Activated naive CD4-positive, alpha-beta T cell treated with anti-CD3 and anti-CD28 coated beads, Interleukin-2, amount 50 U/mL, for 16 hours (primary cell): ENCODE measurements at regions not wholly inside any gene's neighbourhood (a gene's known extent, or its start where the extent isn't known, plus 50 kb on each side); places are given as distances from the start of the nearest gene placed in this dataset.
"Not testable (repeated sequence)": the region's sequence is repeated elsewhere in the genome, so short reads cannot be mapped to it uniquely, and the experiment has no call there.

Experiments used
- DNase-seq: peaks from one replicate; pipeline ENCODE4 v3.0.0-alpha.2; 2020

DNA sequence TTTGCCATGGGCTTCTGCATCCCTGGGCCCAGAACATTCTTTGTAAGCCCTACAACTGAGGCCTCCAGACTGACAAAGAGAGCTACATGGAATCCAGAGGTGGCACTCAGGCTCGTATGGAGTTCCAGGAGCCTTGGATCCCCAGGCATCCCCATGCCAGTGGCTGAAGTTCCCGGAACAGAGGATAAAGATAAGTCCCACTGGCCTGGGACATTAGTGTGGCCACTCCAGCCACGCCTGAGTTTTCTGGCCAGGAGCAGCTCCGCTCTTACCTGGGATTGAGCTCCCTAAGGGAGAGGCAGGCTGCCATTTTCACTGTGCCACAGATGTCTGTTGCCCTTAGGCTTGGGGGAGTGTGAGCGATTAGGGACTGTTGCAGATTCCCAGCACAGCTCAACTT is 656.3 kb upstream of the FAM174A start:
- no peak for DNase-seq

DNA sequence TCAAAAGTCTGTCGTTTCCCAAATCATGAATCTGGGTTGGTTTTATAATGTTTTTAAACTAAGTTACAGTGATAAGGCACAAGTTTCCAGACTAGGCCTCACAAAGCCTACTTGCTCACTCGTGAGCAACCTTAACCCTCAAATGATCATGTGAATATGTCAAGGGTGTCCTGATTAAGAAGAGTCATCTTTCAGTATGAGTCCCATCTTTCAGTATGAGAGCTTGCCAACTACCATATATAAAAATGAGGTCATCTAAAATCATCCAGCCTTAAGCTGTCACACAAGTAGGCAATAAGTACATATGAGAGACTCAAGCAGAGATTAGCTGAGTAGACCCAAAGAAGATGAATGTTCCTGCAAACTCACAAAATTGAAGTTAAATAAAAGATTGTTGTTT is 668.4 kb upstream of the FAM174A start:
- DNase-seq = no peak

DNA sequence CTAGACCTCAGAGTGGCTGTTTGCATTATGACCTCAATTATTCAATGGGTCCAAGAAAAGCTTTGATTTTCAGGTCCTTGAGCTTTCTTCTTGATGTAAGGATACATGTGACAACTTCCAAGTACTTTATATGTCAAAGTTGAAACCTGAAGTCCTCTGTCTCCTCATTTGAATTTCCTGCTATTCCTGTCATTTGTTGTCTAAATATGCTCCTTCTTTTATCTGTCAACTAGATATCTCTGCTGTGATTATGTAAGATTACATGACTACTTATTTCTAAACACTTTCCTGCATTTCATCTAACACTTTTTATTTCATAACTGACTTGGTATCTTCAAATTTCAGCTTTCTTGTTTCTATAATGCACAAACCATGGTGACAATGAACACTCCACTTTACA is 670.0 kb upstream of the FAM174A start:
- DNase-seq = no peak

DNA sequence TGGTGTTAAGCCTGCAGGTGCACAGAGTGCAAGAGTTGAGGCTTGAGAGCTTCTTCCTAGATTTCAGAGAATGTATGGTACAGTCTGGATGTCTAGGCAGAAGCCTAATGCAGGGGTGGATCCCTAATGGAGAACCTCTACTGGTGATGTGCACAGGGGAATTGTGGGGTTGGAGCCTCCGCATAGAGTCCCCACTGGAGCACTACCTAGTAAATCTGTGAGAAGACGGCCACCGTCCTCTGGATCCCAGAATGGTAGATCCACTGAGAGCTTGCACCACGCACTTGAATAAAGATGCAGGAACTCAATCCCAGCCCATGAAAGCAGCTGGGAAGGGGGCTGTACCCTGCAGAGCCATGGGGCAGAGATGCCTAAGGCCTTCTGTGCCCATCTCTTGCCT is 699.4 kb upstream of the FAM174A start:
- DNase-seq = no peak

DNA sequence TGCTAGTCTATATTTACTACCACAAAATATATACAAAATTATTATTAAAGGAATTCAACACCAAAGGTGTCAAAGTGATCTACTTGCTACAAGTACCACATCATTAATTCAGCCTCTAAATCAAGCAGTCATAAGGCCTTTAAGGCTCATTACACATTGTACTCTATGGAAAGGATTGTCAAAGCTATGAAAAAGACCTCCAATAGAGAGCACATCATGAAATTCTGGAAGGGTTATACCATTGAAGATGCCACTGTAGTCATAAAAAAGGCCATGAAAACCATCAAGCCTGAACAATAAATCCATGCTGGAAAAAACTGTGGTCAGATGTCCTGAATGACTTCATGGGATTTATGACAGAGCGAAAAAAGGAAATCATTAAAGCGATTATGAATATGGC is 708.0 kb upstream of the FAM174A start:
- DNase-seq = no peak

DNA sequence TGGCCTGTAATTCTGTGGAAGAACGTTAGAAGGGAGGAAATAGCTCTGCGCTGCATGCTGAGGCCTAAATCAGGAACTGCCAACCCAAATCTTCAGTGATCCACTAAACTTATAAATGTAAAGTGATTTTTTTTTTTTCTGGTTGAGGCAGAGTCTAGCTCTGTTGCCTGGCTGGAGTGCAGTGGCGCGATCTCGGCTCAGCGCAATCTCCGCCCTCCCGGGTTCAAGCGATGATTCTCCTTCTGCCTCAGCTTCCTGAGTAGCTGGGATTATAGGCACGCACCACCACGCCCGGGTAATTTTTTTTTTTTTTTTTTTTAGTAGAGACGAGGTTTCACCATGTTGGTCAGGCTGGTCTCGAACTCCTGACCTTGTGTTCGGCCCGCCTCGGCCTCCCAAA is 717.4 kb upstream of the FAM174A start:
- DNase-seq = no peak

DNA sequence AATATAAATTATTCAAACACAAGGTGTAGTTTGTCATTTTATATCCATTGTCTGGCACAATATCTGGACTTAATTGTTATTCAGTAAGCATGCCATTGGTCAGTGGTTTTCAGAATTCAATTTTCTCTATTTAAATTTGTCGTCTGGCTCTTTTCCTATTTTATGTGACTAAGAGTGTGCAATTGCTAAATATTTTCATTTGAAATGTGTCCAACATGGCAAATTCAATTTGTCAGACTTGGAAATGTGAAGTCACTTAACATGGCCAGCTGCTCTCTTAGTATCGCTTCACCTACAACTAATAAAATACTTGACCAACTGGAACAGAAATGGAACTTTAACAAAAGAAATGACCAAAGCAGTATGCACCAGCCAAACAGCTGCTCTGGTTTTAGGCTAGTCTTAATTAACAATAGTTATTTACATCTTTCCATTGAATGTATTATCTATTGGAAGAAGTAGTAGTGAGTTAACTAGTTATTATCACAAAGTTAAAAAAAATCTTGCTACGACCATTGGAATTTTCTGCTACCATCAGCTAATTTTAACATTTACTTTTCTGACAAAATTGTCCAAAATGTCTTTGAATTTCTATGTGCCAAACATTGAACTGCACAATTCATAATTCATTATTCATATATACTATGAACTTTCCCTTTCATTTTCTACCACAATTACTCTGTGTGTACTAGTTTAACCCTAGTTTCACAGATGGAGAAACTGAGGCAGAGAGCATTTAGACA is 720.7 kb upstream of the FAM174A start:
- DNase-seq = no peak

DNA sequence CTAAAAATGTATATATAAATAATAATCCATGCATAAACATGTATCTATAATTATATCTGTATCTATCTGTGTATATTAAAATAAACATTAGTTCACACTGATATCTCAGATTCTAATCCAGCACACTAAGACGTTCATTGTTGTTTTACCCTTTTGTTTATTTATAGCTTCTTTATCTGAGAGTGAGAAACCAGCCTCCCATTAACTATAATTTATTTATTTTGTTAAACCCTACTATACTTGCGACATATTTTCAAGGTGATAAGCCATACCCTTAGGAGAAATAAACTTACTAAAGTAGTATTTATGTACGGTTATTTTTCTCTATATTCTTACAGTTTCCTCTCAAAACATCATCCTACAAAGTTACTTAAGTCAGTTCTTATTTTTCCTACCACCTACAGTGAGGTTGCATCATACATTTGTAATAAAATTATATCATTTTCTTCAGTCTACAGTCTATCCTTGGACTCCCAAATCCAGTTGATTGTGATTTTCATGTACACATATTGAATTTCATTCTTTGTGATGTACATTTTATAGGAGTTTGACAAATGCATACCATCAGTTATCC is 726.4 kb upstream of the FAM174A start:
- no peak for DNase-seq

DNA sequence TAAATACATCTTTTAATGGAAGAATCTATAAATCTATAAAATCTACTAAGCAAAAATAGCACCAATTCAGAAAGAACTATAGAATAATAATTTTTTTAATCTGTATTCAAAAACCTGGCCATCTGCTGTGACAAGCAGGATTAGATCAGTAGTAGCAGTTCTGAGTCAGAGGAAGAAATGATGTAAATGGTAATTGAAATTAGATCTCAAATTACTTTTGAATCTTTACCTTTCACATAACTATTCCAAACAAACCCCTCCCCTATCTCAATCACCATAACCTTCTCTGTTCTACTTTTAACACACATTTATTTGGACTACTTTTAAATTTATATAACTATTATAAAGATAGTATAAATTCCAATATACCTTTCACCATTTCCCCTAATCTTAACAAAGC is 727.8 kb upstream of the FAM174A start:
- no peak for DNase-seq

DNA sequence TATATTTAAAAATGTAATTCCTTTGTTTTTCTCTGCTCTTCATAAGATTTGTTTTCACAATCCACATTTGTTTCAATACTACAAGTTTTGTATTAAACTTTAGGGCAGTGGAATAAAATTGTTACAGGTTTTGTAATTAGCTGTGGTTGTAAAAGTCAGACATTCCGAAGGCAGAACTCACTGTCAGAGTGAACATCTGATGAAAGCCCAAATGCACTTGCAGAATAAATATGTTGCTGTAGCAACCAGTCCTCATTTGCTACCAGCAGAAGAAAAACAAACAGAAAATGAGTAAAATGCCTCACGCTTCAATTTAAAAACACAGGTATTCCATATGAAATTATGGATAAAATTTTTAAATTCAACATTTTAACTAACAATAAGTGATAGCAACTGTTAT is 740.1 kb upstream of the FAM174A start:
- no peak for DNase-seq

DNA sequence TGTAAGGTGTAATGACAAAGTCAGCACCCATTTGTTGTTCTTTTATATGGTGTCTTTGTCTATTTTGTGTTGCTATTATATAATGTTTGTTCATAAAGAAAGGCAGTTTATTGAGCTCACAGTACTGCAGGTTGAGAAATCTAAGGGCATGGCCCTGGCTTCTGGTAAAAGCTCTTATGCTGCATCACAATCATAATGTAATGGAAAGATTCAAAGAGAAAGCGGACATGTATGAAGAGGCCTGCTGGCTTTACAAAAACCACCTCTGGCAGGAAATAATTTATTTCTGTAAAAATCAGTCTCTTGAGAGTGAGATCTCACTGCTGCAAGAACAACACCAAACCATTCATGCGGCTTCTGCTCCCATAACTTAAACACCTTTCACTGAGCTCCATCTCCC is 746.7 kb upstream of the FAM174A start:
- DNase-seq = no peak

DNA sequence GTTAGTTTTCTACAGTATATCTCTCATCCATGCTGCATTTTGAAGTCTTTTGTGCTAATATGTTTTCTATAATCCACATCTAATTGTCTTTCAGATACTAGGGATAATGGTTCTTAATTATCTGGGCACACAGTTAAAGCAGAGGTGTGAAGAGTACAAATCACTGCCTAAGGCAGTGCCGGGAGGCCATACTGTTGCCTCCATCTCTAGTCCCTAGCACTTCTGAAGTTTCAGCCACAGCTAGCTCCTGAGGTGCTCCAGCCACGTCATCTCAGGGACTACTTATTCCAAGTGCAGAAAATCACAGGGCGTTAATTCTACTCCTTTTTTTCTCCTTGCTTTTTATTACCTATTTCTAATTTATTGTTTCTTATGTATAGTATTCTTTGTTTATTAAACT is 760.0 kb upstream of the FAM174A start:
- DNase-seq = no peak

DNA sequence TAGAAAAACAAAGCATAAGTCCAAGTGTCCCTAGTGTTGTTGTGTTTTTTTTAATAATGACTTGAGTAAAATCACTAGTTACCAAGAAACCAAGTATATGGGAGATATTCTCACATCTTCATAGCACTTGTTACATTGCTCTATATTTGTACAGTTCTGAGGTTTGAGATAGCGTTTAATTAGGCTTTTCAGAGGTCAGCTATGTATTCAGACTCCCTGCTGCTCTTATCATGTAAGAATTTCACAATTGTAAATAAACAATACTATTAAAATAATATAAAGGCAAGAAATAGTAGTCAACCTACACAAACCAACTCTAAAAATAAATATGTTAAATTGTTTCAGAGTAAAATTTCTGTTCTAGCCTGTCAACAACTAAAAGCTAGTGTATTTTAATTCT is 761.9 kb upstream of the FAM174A start:
- DNase-seq = no peak

DNA sequence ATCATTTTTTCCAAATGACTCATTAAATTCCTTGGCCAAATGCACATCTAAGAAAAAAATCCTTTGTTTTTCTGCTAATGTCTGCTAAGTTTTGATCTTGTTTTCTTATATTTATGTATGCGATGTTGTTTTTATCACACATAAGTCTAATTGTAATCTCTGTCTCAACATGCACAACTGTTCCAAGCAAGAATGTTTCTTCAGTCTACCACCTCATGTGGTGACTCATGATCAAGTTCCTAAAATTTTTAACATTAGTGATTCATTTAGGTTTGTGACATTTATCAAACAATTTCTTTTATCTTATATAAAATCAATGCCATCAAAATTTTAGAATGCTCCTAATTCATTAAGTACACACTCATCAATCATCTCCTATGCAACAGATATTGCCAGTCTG is 763.9 kb upstream of the FAM174A start:
- DNase-seq = no peak

DNA sequence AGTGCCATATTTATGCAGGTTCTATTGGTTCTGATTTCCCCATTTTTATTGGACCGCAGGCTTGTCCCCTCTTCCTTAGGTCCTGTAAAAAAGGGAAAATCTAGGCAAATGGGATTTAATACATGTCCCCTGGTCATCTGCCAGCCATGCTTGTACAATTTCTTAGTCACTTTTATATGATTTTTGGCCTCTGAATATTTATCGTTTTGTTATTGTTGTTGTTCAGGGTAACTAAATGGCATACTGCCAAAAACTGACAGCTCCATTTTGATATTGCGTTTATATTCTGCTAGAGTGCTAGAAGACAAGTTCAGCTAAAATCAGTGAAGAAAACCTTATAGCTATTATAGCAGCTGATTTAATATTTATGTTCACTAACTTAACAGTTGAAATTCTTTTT is 770.2 kb upstream of the FAM174A start:
- DNase-seq = no peak

DNA sequence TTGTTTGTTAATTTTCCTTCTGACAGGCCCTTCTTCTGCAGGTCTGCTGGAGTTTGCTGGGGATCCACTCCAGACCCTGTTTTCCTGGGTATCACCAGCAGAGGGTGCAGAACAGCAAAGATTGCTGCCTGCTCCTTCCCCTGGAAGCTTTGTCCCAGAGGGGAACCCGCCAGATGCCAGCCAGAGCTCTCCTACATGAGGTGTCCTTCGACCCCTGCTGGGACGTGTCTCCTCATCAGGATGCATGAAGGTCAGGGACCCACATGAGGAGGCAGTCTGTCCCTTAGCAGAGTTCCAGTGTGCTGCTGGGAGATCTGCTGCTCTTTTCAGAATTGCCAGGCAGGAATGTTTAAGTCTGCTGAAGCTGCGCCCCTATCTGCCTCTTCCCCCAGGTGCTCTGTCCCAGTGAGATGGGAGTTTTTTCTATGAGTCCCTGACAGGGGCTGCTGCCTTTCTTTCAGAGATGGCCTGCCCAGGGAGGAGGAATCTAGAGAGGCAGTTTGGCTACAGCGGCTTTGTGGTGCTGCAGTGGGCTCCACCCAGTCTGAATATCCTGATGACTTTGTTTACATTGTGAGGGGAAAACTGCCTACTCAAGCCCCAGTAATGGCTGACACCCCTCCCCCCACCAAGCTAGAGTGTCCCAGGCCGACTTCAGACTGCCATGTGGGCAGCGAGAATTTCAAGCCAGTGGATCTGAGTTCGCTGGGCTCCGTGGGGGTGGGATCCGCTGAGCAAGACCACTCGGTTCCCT is 772.0 kb upstream of the FAM174A start:
- no peak for DNase-seq

DNA sequence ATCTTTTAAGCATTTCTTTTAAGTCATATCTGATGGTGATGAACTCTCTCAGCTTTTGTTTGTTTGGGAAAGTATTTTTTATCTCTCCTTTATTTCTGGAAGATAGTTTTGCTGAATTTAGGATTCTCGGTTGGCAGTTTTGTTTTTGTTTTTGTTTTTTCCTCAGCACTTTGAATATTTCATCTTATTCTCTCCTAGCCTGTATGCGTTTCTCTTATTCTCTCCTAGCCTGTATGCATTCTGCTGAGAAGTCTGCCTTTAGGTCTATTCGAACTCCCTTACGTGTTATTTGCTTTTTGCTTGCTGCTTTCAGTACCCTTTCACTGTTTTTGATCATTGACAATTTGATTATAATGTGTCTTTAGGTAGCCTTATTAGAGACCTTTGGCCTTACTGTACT is 787.8 kb upstream of the FAM174A start:
- DNase-seq = no peak

DNA sequence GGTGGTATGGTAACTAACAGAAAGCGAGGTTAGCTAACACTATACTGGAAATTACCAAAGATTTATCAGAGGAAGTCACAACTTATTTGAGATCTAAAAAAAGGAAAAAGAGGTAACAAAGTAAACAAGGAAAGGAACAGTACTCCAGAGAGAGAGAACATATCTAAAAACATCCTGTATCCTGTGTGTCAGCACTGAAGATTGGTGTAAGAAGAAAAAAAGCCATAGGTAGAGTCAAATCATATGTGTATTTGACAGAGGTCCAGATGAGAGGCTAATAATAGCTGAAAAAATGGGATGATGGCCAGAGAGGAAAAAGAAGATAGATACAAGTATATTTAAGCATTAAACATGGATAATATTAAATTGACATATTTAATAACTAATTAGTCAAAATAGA is 802.0 kb upstream of the FAM174A start:
- not testable (repeated sequence) for DNase-seq

DNA sequence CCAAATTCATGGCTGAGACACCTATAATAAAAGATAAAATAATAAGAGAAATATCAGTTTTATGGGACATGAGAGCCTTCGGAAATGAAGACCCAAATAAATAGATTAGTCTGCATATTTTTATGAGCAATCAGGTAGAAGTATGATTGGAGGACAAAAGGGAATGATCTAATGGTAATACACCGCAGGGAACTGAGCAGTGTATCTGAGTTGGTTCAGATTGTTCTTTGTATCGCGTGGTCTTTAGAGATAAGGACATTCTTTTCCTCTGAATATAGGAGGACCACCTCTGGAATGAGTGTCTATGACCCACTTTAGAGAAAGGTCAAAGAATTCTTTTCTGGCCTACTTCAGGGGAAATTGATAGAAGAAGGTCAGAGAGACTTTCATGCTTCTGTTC is 801.8 kb upstream of the CHD1 start:
- DNase-seq = not testable (repeated sequence)

DNA sequence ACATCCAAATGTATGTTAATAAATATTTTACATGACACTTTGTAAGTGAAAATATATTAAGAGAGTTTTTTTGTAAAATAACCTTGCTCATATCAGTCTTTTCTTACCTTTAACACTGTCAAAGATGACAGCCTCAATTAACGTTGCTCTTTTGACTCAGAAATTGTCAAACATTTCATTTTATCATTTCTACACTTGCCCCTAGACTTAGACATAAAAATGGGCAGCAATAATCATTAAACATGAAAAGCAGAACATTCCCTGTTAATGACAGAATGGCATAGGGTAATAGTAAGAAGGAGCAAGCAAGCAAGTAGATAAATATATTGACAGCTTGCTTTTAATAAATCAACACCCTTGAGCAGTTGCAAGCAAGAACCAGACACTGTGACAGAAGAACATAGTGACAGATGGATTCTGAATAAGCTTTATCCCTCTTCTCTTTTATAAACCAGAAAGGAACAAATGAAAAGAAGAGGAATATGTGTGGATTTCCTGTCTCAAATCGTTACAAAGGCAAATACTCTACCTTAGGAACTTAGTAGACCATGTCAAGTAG is 796.0 kb upstream of the CHD1 start:
- DNase-seq = no peak

DNA sequence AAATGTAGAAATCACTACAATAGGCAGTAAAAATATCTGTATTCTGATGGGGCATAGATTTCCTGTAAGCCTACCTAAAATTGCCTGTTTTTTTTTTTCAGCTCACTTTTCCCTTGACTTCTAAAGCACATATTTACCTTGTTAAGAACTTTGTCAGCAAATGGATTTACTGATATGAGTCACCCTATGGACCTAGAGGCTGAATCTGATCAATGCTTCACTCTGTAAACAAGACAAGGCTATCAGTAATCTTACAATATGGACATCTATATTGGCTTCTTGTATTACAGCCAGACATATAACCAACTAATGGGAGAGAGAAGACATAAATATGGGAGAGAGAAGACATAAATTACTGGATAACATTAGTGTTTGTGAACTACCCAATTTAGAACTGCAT is 792.7 kb upstream of the CHD1 start:
- DNase-seq = no peak

DNA sequence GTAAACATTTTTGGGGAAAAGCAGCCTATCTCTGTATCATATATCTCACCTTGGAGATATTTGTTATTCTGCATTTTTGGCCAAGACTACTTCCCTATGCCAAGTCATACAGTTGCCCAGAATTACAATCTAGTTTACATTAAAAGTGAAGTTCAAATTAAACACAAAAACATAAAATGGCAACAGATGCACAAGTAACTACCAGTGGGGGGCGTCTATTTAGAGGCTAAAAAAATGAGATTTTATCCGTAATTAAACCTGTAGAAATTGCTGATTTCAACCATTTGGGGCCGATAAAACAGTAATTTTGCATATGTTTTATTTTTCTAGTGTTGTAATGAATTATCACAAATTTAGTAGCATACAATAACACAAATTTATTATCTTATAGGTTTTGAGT is 787.1 kb upstream of the CHD1 start:
- DNase-seq = no peak

DNA sequence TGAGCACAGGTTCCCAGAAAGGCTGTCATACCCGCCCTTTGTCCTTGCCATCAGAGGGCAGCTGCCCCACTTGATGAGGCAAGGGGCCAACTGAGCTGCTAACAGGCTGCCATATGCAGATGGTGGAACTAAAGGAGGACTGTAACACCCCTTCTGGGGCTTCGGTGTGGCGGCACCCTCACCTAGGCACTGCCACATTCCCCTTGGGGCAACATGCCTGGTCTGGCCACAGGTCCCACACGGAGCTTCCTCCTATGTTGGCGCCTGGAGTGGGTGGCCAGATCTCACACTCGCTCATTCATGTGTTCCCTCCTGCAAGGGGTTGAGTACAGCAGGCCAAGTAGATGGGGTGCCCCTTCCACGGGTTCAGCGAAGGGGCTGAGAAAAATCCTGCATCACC is 777.4 kb upstream of the CHD1 start:
- no peak for DNase-seq

DNA sequence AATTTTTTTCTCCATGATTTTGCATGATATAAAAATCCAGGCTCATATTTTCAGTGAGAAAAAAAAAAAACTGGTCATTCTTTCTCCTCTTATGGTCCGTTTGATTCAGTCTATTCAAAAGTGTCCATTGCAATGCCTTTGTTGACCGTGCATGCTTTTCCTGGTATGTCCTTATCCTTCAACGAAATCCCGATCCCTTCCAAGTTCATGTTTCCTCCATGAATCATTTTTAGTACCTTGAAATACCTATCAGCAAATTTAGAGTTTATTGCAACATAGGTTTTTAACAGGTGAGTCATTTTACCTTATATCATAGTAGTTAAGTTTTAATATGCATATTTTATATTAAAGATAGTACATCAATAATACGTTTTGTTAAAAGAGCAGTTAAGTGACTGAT is 773.8 kb upstream of the CHD1 start:
- no peak for DNase-seq
